Pancreas (tissue), 10 donors: ENCODE measurements at regions not wholly inside any gene's neighbourhood (a gene's known extent, or its start where the extent isn't known, plus 50 kb on each side); places are given as distances from the start of the nearest gene placed in this dataset.
A peak's percentile ranks its signal among the peaks of the same experiment; 100 is the strongest.
"Not testable (repeated sequence)": the region's sequence is repeated elsewhere in the genome, so short reads cannot be mapped to it uniquely, and the experiment has no call there.

Experiments
- ATAC-seq, 4 donors: fragments of 200-7000 bp; cut with Tn5 transposase; one replicate each; pipeline versions ENCODE4 v1.8.0 to v1.9.1; 2020; ENCODE audit warnings: mild to moderate bottlenecking in 4 of 4, moderate library complexity in 4 of 4
- DNase-seq, 6 donors: peaks; one replicate each; pipeline ENCODE4 v3.0.0-alpha.2; 2020
- FAIRE-seq: peaks from 2 replicates; lab custom pipeline; 2012; peaks lifted over from hg19 to GRCh38; lab: Jason Lieb, UNC
- H3K27ac ChIP-seq, 4 donors: fragments of 200-600 bp; sonication (generic); 1 replicate in 3 of 4; 2 replicates in 1 of 4; pipeline versions ENCODE4 v1.5.0 to v1.8.0; 2020
- H3K27me3 ChIP-seq, 4 donors: fragments of 200-600 bp; one replicate each; pipeline ENCODE4 v1.8.0; 2021
- H3K36me3 ChIP-seq, 3 donors: fragments of 200-600 bp; sonication (generic) in 1 of 3; one replicate each; pipeline versions ENCODE4 v1.5.0 to v1.8.0; 2020 to 2021
- H3K4me1 ChIP-seq, 3 donors: fragments of 200-600 bp; one replicate each; pipeline ENCODE4 v1.8.0; 2021
- H3K4me3 ChIP-seq, 4 donors: fragments of 200-600 bp; sonication (generic) in 2 of 4; one replicate each; pipeline versions ENCODE4 v1.5.0 to v1.8.0; 2020 to 2021
- H3K9me3 ChIP-seq, 4 donors: fragments of 200-600 bp; one replicate each; pipeline ENCODE4 v1.8.0; 2021
- WGBS, 2 donors: extraction: QIAGEN DNeasy Blood & Tissue Kit; methylation state at CpG; one replicate each; pipeline ENCODE4 v1.1.7; 2013; 5-methylcytosine and 5-hydroxymethylcytosine counted together
- intact Hi-C, 3 donors: fragments of 100-400 bp; cut with DNase I; formaldehyde crosslinking; loops; one replicate each; pipeline versions ENCODE4 v1.11.1 to v1.14.2; 2022
- TF ChIP-seq, protein P1 (sequence below), 4 donors: fragments of 200-600 bp; sonication (generic) in 3 of 4; IDR thresholded peaks; one replicate each; pipeline versions ENCODE4 v1.5.0 to v1.8.0; 2021; ENCODE audit warnings: antibody characterized with exemption in 4 of 4
- donor health status: healthy with polysubstance abuse.
- donor health status: DM: no; HTN: no; CAD: no; lungs with moderate emphysema.
- donor health status: DM: no; HTN: no; CAD: no.
- donor health status: control.
- donor health status: control.
- donor health status: Bipolar disorder and iron deficiency.
- donor health status: DM: yes; HTN: yes; CAD: no.
- donor health status: DM: no; HTN: no; CAD: no.
- donor health status: DM: no; HTN: no; CAD: no.
- donor health status: DM: yes; HTN: yes; CAD: no.

DNA sequence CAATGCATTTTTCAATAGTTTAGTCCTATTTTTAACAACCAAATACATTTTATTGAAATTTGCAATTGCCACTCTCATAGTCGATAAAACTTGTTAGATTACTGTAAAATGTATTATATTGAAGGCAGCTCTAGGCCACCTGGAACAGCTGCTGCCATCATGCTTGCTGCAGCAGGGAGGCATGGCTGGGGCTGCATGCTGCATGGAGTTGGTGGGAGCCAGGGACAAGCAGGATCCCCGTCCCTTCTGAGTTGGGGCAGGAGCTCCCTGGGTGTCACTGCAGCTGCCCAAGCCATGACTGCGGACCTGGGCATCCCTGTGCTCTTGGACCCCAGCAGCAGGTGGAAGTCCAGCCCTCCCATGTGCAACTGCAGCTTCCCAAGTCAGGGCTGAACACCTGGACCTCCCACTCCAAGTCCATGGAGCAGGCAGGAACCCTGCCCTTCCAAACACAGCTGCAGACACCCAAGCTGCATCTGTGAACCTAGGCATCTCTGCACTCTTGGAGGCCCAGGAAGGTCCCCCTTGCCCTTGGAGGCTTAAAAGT is 742.0 kb downstream of the ZBBX start:
- TF ChIP-seq, protein P1, sequence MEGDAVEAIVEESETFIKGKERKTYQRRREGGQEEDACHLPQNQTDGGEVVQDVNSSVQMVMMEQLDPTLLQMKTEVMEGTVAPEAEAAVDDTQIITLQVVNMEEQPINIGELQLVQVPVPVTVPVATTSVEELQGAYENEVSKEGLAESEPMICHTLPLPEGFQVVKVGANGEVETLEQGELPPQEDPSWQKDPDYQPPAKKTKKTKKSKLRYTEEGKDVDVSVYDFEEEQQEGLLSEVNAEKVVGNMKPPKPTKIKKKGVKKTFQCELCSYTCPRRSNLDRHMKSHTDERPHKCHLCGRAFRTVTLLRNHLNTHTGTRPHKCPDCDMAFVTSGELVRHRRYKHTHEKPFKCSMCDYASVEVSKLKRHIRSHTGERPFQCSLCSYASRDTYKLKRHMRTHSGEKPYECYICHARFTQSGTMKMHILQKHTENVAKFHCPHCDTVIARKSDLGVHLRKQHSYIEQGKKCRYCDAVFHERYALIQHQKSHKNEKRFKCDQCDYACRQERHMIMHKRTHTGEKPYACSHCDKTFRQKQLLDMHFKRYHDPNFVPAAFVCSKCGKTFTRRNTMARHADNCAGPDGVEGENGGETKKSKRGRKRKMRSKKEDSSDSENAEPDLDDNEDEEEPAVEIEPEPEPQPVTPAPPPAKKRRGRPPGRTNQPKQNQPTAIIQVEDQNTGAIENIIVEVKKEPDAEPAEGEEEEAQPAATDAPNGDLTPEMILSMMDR (IDR thresholded peaks at IDR 0.05) = no peak
- H3K27me3 ChIP-seq = no peaks in the 10 kb centered on the region
- H3K4me3 ChIP-seq = no peak overlapping the region
- intact Hi-C loops = no loop called here
- H3K27ac ChIP-seq = no peak overlapping the region
- no peak for FAIRE-seq
- no peaks in the 10 kb centered on the region for H3K4me1 ChIP-seq
- no peaks in the 10 kb centered on the region for H3K9me3 ChIP-seq
- DNase-seq = peak in 1 of 6 donors; percentile 48
- ATAC-seq = no peak
- H3K36me3 ChIP-seq = no peaks in the 10 kb centered on the region
- 63 to 78% methylated on average over 3 of the region's 3 CpGs for WGBS, 2 donors

DNA sequence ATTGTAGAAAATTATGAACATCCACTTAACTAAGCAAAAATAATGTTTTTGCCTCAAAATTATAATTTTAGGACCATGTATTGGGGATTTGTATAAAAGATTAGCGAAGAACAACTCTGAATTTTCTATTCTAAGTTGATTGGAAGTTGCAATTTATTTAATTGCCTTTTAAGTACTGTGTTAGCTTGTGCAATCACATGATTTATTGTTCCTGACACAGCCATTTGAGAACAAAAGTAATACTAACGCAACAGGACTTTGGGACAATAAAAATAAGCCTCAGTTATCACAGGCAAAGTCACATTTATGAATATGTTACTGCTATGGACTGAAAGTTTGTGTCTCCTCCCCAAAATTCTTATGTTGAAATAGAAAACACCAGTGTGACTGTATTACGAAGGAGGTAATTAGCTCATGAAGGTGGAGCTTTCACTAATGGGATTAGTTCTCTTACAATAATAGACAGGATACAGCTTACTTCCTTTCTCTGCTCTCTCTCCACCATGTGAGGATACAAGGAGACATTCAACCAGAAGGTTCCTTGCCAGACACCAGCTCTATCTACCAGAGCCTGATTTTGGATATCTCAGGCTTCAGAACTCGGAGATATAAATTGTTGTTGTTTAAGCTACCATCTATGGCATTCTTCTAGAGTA is 745.9 kb downstream of the ZBBX start:
- no peak for ATAC-seq
- H3K36me3 ChIP-seq = no peaks in the 10 kb centered on the region
- intact Hi-C loops = no loop called here
- H3K4me1 ChIP-seq = no peaks in the 10 kb centered on the region
- H3K27ac ChIP-seq = no peak overlapping the region
- 64 to 71% methylated on average over 4 of the region's 4 CpGs for whole genome bisulfite sequencing, 2 donors
- H3K9me3 ChIP-seq = no peaks in the 10 kb centered on the region
- TF ChIP-seq, protein P1 (IDR thresholded peaks at IDR 0.05) = no peak
- DNase-seq = no peak
- FAIRE-seq = no peak
- no peaks in the 10 kb centered on the region for H3K27me3 ChIP-seq
- no peak overlapping the region for H3K4me3 ChIP-seq

DNA sequence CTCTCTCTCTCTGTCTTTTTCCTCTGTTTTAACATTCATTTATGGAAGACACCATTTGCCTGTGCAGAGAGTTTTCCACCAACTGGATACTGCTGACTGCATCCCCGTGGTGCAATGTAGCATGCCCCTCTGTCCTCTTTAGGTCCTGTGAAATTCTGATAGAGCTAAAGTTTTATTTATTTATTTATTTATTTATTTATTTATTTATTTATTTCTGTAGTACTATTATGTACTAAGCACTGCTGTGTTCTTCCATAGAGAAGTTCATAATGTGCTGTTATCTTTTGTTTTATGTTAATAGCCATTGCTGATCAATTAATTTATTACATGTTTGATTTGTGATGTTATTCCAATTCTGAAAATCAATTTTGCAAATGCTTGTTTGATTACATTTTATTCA is 749.9 kb downstream of the ZBBX start:
- Histone ChIP-seq H3K4me1 (no peaks in the 10 kb centered on the region), H3K27ac (no peak overlapping the region), H3K4me3 (no peak overlapping the region), H3K27me3 (no peaks in the 10 kb centered on the region), H3K36me3 (no peaks in the 10 kb centered on the region), H3K9me3 (no peaks in the 10 kb centered on the region)
- TF ChIP-seq, protein P1 (IDR thresholded peaks at IDR 0.05) = no peak
- 70 to 83% methylated on average over 1 of the region's 1 CpG for WGBS, 2 donors
- ATAC-seq (no peak), FAIRE-seq (no peak), DNase-seq (no peak)
- intact Hi-C loops = no loop called here

DNA sequence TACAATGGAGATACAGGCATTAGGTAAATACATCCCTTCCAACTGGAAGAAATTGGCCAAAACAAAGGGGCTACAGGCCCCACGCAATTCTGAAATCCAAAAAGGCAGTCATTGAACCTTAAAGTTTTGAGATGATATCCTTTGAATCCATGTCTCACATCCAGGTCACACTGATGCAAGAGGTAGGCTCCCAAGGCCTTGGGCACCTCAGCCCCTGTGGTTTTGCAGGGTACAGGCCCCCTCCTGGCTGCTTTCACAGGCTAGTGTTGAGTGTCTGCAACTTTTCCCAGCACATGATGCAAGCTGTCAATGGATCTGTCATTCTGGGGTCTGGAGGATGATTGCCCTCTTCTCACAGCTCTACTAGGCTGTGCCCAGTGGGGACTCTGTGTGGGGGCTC is 766.7 kb downstream of the ZBBX start:
- Histone ChIP-seq H3K4me1 (no peaks in the 10 kb centered on the region), H3K36me3 (no peaks in the 10 kb centered on the region), H3K27me3 (no peaks in the 10 kb centered on the region), H3K4me3 (no peak overlapping the region), H3K27ac (no peak overlapping the region), H3K9me3 (no peaks in the 10 kb centered on the region)
- no peak for ATAC-seq
- FAIRE-seq = no peak
- 81 to 96% methylated on average over 1 of the region's 1 CpG for WGBS, 2 donors
- TF ChIP-seq, protein P1 (IDR thresholded peaks at IDR 0.05) = no peak
- intact Hi-C loops = no loop called here
- no peak for DNase-seq

DNA sequence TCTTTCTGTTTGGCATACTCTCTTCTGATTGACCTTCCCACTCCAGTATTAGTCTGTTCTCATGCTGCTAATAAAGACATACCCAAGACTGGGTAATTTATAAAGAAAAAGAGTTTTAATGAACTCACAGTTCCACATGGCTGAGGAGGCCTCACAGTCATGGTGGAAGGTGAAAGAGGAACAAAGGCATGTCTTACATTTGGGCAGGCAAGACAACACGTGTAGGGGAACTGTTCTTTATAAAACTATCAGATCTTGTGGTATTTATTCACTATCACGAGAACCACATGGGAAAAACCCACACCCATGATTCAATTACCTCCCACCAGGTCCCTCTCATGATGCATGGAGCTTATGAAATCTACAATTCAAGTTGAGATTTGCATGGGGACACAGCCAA is 767.3 kb downstream of the ZBBX start:
- H3K4me3 ChIP-seq, H3K4me1 ChIP-seq, ATAC-seq, H3K9me3 ChIP-seq, DNase-seq, H3K36me3 ChIP-seq, FAIRE-seq, H3K27me3 ChIP-seq, H3K27ac ChIP-seq, intact Hi-C loops: not testable (repeated sequence)
- 36 to 48% methylated on average over 2 of the region's 2 CpGs for WGBS, 2 donors
